ENCODE measurements at regions not wholly inside any gene's neighbourhood (a gene's known extent, or its start where the extent isn't known, plus 50 kb on each side); places are given as distances from the start of the nearest gene placed in this dataset.

GRCh38 chr4:37124800-37125199 is 119.7 kb upstream of the NWD2 start:
- H3K36me3 ChIP-seq (replicated peaks in 1 of 2): no peaks in the 10 kb centered on the region

DNA sequence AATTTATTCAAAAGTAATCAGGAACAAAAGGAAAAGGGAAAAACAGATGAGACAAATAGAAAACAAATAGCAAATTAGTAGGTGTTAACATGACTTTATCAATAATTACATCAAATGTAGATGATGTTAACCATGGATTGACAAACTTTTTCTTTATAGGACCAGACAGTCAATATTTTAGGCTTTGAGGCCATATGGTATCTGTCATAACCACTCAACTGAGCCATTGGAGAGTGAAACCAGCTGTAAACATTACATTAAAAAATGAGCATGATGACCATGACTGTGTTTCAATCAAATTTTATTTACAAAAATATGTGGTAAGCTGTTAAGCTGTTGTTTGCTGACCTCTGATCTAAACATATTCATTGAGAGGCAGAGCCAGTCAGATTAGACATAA is 118.5 kb upstream of the NWD2 start:
- H3K27ac ChIP-seq: no peak overlapping the region
- TF ChIP-seq POLR2A (IDR thresholded peaks at IDR 0.05) (no peak), CTCF (IDR thresholded peaks at IDR 0.05) (no peak)
- H3K4me3 ChIP-seq: no peak overlapping the region
- H3K4me1 ChIP-seq (replicated peaks in 1 of 2): no peaks in the 10 kb centered on the region
- no peaks in the 10 kb centered on the region for H3K27me3 ChIP-seq
- intact Hi-C loops (cut with DNase I): no loop called here
- no peaks in the 10 kb centered on the region for H3K9me3 ChIP-seq (replicated peaks in 1 of 3)
- no peak for DNase-seq
- H3K36me3 ChIP-seq (replicated peaks in 1 of 2): no peaks in the 10 kb centered on the region

More at GRCh38 chr4:37124800-37125199, 119.7 kb upstream of the NWD2 start:
- intact Hi-C loops (cut with DNase I): no loop called here
- Histone ChIP-seq H3K4me1 (replicated peaks in 1 of 2) (no peaks in the 10 kb centered on the region), H3K27ac (no peak overlapping the region), H3K9me3 (replicated peaks in 1 of 3) (no peaks in the 10 kb centered on the region), H3K27me3 (no peaks in the 10 kb centered on the region), H3K4me3 (no peak overlapping the region)
- 68 to 83% (median 78%) methylated on average over 4 of the region's 4 CpGs for WGBS, 4 donors
- no peak for DNase-seq
- TF ChIP-seq POLR2A (IDR thresholded peaks at IDR 0.05) (no peak), CTCF (IDR thresholded peaks at IDR 0.05) (no peak)

DNA sequence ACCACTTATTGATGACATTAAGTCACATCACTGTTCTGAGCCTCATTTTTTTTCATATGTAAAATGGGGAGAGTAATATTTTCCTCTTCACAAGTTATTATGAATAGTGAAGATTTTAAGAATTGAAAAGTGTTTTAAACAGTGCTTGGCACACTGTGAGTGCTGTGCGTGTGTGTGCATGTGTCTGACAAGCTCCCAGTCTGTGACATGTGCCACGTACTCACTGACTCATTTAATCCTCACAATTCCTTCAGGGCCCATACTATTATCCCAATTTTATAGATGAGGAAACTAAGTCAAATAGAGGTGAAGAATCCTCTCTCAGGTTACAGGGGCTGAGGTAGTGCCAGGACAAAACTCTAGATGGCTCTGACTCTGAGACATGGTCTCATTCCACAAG is 114.1 kb upstream of the NWD2 start:
- TF ChIP-seq POLR2A (IDR thresholded peaks at IDR 0.05) (no peak), CTCF (IDR thresholded peaks at IDR 0.05) (no peak)
- H3K9me3 ChIP-seq (replicated peaks in 1 of 3): no peaks in the 10 kb centered on the region
- DNase-seq: no peak
- H3K27ac ChIP-seq: no peak overlapping the region
- WGBS, 4 donors: 77 to 96% (median 84%) methylated on average over 2 of the region's 2 CpGs
- H3K27me3 ChIP-seq: no peaks in the 10 kb centered on the region
- no peaks in the 10 kb centered on the region for H3K4me1 ChIP-seq (replicated peaks in 1 of 2)
- no peak overlapping the region for H3K4me3 ChIP-seq
- intact Hi-C loops (cut with DNase I): no loop called here
- H3K36me3 ChIP-seq (replicated peaks in 1 of 2): no peaks in the 10 kb centered on the region

DNA sequence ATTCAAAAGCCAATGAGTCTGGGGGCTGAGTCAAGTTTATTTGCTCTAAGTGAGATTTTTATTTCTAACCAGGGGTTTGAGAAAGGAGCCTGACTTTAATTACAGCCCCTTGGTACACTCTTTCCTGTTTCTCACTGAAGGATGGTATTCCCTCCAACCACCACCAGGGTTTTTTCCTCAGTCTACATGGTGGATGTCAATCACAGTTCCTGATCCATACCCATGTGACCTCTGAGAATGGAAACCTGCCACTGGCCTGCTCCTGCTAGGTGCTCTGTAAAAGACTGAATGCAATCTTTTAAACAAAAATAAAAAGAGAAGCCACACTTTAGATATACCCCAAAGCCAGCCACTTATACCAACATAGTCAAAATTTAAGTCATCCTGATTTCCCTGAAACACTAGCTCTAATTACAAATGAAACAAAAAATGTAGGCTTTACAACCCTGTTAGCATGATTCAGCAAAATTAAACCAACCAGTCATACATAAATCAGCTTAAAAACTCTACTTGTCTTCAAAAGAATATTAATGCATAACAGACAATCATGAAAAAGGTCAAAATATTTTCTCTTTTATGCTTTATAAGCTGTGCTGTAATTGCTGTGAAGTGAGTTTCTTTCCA is 112.1 kb upstream of the NWD2 start:
- H3K36me3 ChIP-seq (replicated peaks in 1 of 2): no peaks in the 10 kb centered on the region
- no peaks in the 10 kb centered on the region for H3K9me3 ChIP-seq (replicated peaks in 1 of 3)
- no peaks in the 10 kb centered on the region for H3K27me3 ChIP-seq
- TF ChIP-seq CTCF (IDR thresholded peaks at IDR 0.05) (peak in 1 of 6 experiments; percentile 7), POLR2A (IDR thresholded peaks at IDR 0.05) (no peak)
- intact Hi-C loops (cut with DNase I): no loop called here
- no peaks in the 10 kb centered on the region for H3K4me1 ChIP-seq (replicated peaks in 1 of 2)
- no peak overlapping the region for H3K27ac ChIP-seq
- no peak overlapping the region for H3K4me3 ChIP-seq
- DNase-seq: no peak
